WTC11 (cell line): ENCODE measurements at regions not wholly inside any gene's neighbourhood (a gene's known extent, or its start where the extent isn't known, plus 50 kb on each side); places are given as distances from the start of the nearest gene placed in this dataset.

Experiments
- ATAC-seq: fragments of 200-7000 bp; cut with Tn5 transposase; 2 replicates; pipeline ENCODE4 v1.10.0; 2021; ENCODE audit warnings: mild to moderate bottlenecking, moderate library complexity
- CTCF ChIA-PET: fragments of 300-600 bp; sonication (Branson Sonifier 250); formaldehyde crosslinking; loops from one replicate; lab custom pipeline; 2021; ENCODE audit warnings: antibody characterized with exemption; lab: Charles Lee
- POLR2A ChIA-PET: fragments of 350-600 bp; sonication (Branson Sonifier 250); formaldehyde crosslinking; loops from one replicate; lab custom pipeline; 2021; ENCODE audit warnings: antibody characterized with exemption; lab: Charles Lee
- DNase-seq: peaks from one replicate; pipeline ENCODE4 v3.0.0; 2021; ENCODE audit warnings: low spot score
- H3K27ac Mint-ChIP-seq: 2 replicates; pipeline ENCODE4 v1.8.0; 2021; ENCODE audit warnings: mixed read lengths
- H3K27me3 Mint-ChIP-seq: 2 replicates; pipeline ENCODE4 v1.8.0; 2021; ENCODE audit warnings: low read depth, mild to moderate bottlenecking, moderate library complexity, mixed read lengths
- H3K36me3 Mint-ChIP-seq: 2 replicates; pipeline ENCODE4 v1.8.0; 2021; ENCODE audit warnings: mixed read lengths
- H3K4me1 Mint-ChIP-seq: 2 replicates; pipeline ENCODE4 v1.8.0; 2022; ENCODE audit warnings: mixed read lengths
- H3K4me3 Mint-ChIP-seq: 2 replicates; pipeline ENCODE4 v1.8.0; 2021; ENCODE audit warnings: mild to moderate bottlenecking, moderate library complexity, mixed read lengths
- H3K9me3 Mint-ChIP-seq: 2 replicates; pipeline ENCODE4 v1.8.0; 2021; ENCODE audit warnings: mixed read lengths
- ARID4B ChIP-seq: sonication (generic); formaldehyde crosslinking; IDR thresholded peaks from 2 replicates; pipeline ENCODE4 v1.8.0; 2023; ENCODE audit warnings: missing genetic modification reagents, mild to moderate bottlenecking, borderline replicate concordance
- ATF1 ChIP-seq: sonication (generic); formaldehyde crosslinking; IDR thresholded peaks from 2 replicates; pipeline ENCODE4 v1.8.1; 2023; ENCODE audit warnings: mild to moderate bottlenecking, moderate library complexity, missing genetic modification reagents
- CBFB ChIP-seq: sonication (generic); formaldehyde crosslinking; IDR thresholded peaks from 2 replicates; pipeline ENCODE4 v1.8.1; 2022; ENCODE audit warnings: mild to moderate bottlenecking, low read depth, missing genetic modification reagents
- ESRRA ChIP-seq: sonication (generic); formaldehyde crosslinking; IDR thresholded peaks from 2 replicates; pipeline ENCODE4 v1.8.1; 2022; ENCODE audit warnings: mild to moderate bottlenecking, missing genetic modification reagents, borderline replicate concordance
- IRF2 ChIP-seq: sonication (generic); formaldehyde crosslinking; IDR thresholded peaks from 2 replicates; pipeline ENCODE4 v1.8.0; 2022; ENCODE audit warnings: low read depth, missing genetic modification reagents, borderline replicate concordance
- NFYB ChIP-seq: sonication (generic); formaldehyde crosslinking; conservative IDR thresholded peaks from 2 replicates; pipeline ENCODE4 v1.8.0; 2022; ENCODE audit warnings: low read depth, missing genetic modification reagents
- PRDM15 ChIP-seq: sonication (generic); formaldehyde crosslinking; IDR thresholded peaks from 2 replicates; pipeline ENCODE4 v1.8.0; 2022; ENCODE audit warnings: missing genetic modification reagents
- PRRX2 ChIP-seq: fragments of 250-450 bp; sonication (Bioruptor Pico); IDR thresholded peaks from 2 replicates; pipeline ENCODE4 v1.8.0; 2021; ENCODE audit warnings: mild to moderate bottlenecking
- RORB ChIP-seq: fragments of 250-450 bp; sonication (Bioruptor Pico); IDR thresholded peaks from 2 replicates; pipeline ENCODE4 v1.9.0; 2021; ENCODE audit warnings: mild to moderate bottlenecking
- TCF7 ChIP-seq: sonication (generic); formaldehyde crosslinking; IDR thresholded peaks from 2 replicates; pipeline ENCODE4 v1.8.0; 2022; ENCODE audit warnings: mild to moderate bottlenecking, low read depth, missing genetic modification reagents, moderate library complexity
- TEAD4 ChIP-seq: sonication (generic); formaldehyde crosslinking; IDR thresholded peaks from 2 replicates; pipeline ENCODE4 v1.8.0; 2022; ENCODE audit warnings: mild to moderate bottlenecking, missing genetic modification reagents
- USF2 ChIP-seq: sonication (generic); formaldehyde crosslinking; IDR thresholded peaks from 2 replicates; pipeline ENCODE4 v1.8.1; 2023; ENCODE audit warnings: mild to moderate bottlenecking, missing genetic modification reagents, moderate library complexity
- ZNF219 ChIP-seq: sonication (generic); formaldehyde crosslinking; IDR thresholded peaks from 2 replicates; pipeline ENCODE4 v1.8.0; 2023; ENCODE audit warnings: missing genetic modification reagents, mild to moderate bottlenecking, borderline replicate concordance
- ZNF671 ChIP-seq: fragments of 250-450 bp; sonication (Bioruptor Pico); IDR thresholded peaks from 2 replicates; pipeline ENCODE4 v1.8.0; 2021; ENCODE audit warnings: mild to moderate bottlenecking
- ZSCAN18 ChIP-seq: fragments of 250-450 bp; sonication (Bioruptor Pico); IDR thresholded peaks from 2 replicates; pipeline ENCODE4 v2.1.2; 2022; ENCODE audit warnings: mild to moderate bottlenecking, moderate library complexity

GRCh38 chr6:98274691-98275090, 559.7 kb upstream of the POU3F2 start (continued):
- TF ChIP-seq PRDM15 (CRISPR knock-in tag): no peak
- no peak for TF ChIP-seq ARID4B (CRISPR knock-in tag)

GRCh38 chr6:98280492-98280891, 553.9 kb upstream of the POU3F2 start:
- CTCF ChIA-PET: no interaction called here
- no peak for ATAC-seq
- TF ChIP-seq ZSCAN18 (no peak), CBFB (no peak), TCF7 (CRISPR knock-in tag) (no peak), TEAD4 (no peak), ATF1 (CRISPR knock-in tag) (no peak), ARID4B (CRISPR knock-in tag) (no peak), RORB (CRISPR knock-in tag) (no peak), PRDM15 (CRISPR knock-in tag) (no peak), IRF2 (CRISPR knock-in tag) (no peak), PRRX2 (CRISPR knock-in tag) (no peak), ZNF219 (CRISPR knock-in tag) (no peak), ESRRA (CRISPR knock-in tag) (no peak), USF2 (CRISPR knock-in tag) (no peak), ZNF671 (no peak), NFYB (CRISPR knock-in tag) (no peak)

More at GRCh38 chr6:98280492-98280891, 553.9 kb upstream of the POU3F2 start:
- Mint-ChIP-seq H3K27me3 (no peaks in the 10 kb centered on the region), H3K4me3 (no peak overlapping the region), H3K27ac (no peak overlapping the region), H3K4me1 (peaks cover 15% of the 10 kb centered on the region), H3K9me3 (no peaks in the 10 kb centered on the region), H3K36me3 (no peaks in the 10 kb centered on the region)
- POLR2A ChIA-PET: no interaction called here
- DNase-seq: no peak
